NT2/D1 (cell line): ENCODE measurements at regions not wholly inside any gene's neighbourhood (a gene's known extent, or its start where the extent isn't known, plus 50 kb on each side); places are given as distances from the start of the nearest gene placed in this dataset.

Source experiments
- DNase-seq: peaks from one replicate; pipeline ENCODE4 v3.0.0-alpha.2; 2011; ENCODE audit warnings: low read depth, low spot score
- H3K27me3 ChIP-seq: 2 replicates; pipeline ENCODE4 v1.6.0; 2011; ENCODE audit warnings: mild to moderate bottlenecking; ENCODE audit not compliant: insufficient read length, insufficient read depth
- H3K36me3 ChIP-seq: 2 replicates; pipeline ENCODE4 v1.6.1; 2011; ENCODE audit warnings: mild to moderate bottlenecking, low read length, mixed read lengths; ENCODE audit not compliant: insufficient read depth, insufficient read length
- H3K4me1 ChIP-seq: 2 replicates; pipeline ENCODE4 v1.5.1; 2011; ENCODE audit not compliant: insufficient read depth, insufficient read length
- H3K4me3 ChIP-seq: 2 replicates; pipeline ENCODE4 v1.5.1; 2011; ENCODE audit warnings: low read depth; ENCODE audit not compliant: insufficient read length
- H3K9ac ChIP-seq: 2 replicates; pipeline ENCODE4 v1.6.0; 2011; ENCODE audit warnings: low read depth; ENCODE audit not compliant: insufficient read length
- H3K9me3 ChIP-seq: 2 replicates; pipeline ENCODE4 v1.5.1; 2011; ENCODE audit warnings: mild to moderate bottlenecking, low read length; ENCODE audit not compliant: insufficient read depth
- SUZ12 ChIP-seq: IDR thresholded peaks from 2 replicates; pipeline ENCODE4 v1.6.1; 2011; ENCODE audit not compliant: insufficient read length, insufficient read depth; ENCODE audit errors: extremely low read depth
- YY1 ChIP-seq: IDR thresholded peaks from 2 replicates; pipeline ENCODE4 v1.6.1; 2011; ENCODE audit not compliant: insufficient read length, insufficient read depth
- ZNF274 ChIP-seq: IDR thresholded peaks from 2 replicates; pipeline ENCODE4 v1.6.1; 2011; ENCODE audit warnings: mild to moderate bottlenecking, low read depth, low read length

DNA sequence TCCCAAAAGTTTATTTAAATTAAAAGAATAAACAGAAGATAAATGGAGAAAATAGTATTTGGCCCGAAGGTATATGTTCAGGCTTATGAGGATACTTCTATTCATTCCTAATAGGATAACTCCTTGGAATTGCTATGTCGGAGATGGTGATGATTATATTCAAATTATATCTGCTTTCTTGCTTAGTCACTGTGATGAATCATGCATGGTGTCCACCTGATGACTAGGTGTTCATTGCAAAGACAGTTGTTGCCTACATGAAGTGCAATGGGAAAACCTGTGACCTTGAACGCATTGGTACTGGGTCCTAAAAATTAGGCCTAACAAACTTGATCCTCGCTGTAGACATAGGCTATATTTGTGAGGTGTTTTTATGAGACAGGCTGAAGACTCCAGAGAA is 617.3 kb upstream of the ZEB2 start:
- TF ChIP-seq SUZ12 (no peak), YY1 (no peak), ZNF274 (no peak)
- H3K36me3 ChIP-seq = no peaks in the 10 kb centered on the region
- H3K4me1 ChIP-seq = no peaks in the 10 kb centered on the region
- no peak overlapping the region for H3K9ac ChIP-seq
- no peaks in the 10 kb centered on the region for H3K27me3 ChIP-seq
- H3K9me3 ChIP-seq = no peaks in the 10 kb centered on the region
- no peak for DNase-seq
- H3K4me3 ChIP-seq = no peak overlapping the region

DNA sequence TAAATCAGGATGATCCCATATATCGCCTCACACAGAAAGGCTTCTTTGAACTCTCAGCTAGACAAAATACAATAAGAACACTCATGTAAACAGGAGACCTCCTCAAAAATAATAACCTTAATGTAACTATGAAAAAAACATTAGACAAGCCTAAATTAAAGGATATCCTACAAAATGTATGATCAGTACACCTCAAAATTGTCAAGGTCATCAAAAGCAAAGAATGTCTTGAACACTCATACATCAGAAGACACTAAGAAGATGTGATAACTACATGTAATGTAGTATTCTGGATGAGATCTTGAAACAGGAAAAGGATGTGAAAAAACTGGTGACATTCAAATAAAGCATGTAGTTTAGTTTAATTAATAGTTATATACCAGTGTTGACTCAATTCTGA is 616.8 kb upstream of the ZEB2 start:
- Histone ChIP-seq H3K9ac (no peak overlapping the region), H3K9me3 (no peaks in the 10 kb centered on the region), H3K36me3 (no peaks in the 10 kb centered on the region), H3K27me3 (no peaks in the 10 kb centered on the region), H3K4me1 (no peaks in the 10 kb centered on the region), H3K4me3 (no peak overlapping the region)
- no peak for TF ChIP-seq SUZ12
- TF ChIP-seq ZNF274 = no peak
- no peak for TF ChIP-seq YY1
- DNase-seq = no peak

DNA sequence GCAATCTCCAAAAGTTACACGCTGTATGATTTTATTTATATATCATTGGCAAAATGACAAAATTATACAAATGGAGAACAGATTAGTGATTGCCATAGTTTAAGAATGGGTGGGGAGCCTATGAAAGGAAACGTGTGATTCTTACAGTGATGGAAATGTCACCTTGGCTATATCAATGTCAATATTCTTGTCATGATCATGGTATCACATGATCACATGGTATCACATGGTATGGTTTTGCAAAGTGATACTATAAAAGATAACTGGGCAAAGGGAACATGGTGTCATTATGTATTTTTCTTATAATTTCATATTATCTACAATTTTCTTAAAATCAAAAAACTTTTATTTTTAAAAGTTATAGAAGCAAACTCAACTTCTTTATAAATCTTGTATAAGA is 606.2 kb upstream of the ZEB2 start:
- no peaks in the 10 kb centered on the region for H3K36me3 ChIP-seq
- no peaks in the 10 kb centered on the region for H3K4me1 ChIP-seq
- no peaks in the 10 kb centered on the region for H3K9me3 ChIP-seq
- TF ChIP-seq ZNF274 = no peak
- TF ChIP-seq YY1 = no peak
- TF ChIP-seq SUZ12 = no peak
- no peaks in the 10 kb centered on the region for H3K27me3 ChIP-seq
- no peak overlapping the region for H3K9ac ChIP-seq
- DNase-seq = no peak
- H3K4me3 ChIP-seq = no peak overlapping the region

DNA sequence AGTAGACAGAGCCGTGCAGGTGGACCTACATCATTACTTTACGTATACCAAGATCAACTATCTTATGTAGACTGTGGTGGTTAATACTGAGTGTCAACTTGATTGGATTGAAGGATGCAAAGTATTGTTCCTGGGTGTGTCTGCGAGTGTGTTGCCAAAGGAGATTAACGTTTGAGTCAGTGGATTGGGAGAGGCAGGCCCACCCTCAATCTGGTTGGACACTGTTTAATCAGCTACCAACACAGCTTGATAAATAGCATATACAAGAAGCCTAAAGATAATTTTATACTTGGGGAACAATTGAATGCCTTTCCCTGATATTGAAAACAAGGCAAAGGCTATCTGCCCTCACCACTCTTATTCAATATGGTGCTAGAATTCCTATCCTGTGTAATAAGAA is 604.2 kb upstream of the ZEB2 start:
- no peaks in the 10 kb centered on the region for H3K36me3 ChIP-seq
- H3K4me1 ChIP-seq = no peaks in the 10 kb centered on the region
- no peak for DNase-seq
- H3K9ac ChIP-seq = no peak overlapping the region
- no peaks in the 10 kb centered on the region for H3K9me3 ChIP-seq
- H3K27me3 ChIP-seq = no peaks in the 10 kb centered on the region
- TF ChIP-seq ZNF274 = no peak
- no peak for TF ChIP-seq YY1
- TF ChIP-seq SUZ12 = no peak
- H3K4me3 ChIP-seq = no peak overlapping the region

DNA sequence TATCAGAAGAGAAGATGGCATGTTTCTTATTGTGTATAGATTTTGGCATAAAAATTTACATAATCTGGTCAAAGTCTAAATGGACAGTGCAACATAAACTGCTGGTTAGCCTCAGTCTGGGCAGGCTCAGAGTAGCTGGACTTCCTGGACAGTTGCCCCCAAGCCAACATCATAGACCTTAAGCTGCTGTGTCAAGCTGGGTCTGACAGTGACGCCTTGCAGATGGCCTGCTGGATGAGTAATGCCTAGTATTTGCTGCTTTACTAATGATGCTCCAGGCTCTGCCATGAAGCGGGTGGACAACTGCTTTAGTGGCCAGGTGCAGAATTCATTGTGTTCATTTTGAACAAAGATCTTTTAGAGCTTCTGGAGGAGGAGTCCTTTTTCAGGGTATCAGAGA is 603.7 kb upstream of the ZEB2 start:
- H3K4me1 ChIP-seq = no peaks in the 10 kb centered on the region
- H3K36me3 ChIP-seq = no peaks in the 10 kb centered on the region
- no peak for DNase-seq
- H3K4me3 ChIP-seq = no peak overlapping the region
- no peaks in the 10 kb centered on the region for H3K27me3 ChIP-seq
- no peaks in the 10 kb centered on the region for H3K9me3 ChIP-seq
- H3K9ac ChIP-seq = no peak overlapping the region
- TF ChIP-seq YY1 (no peak), SUZ12 (no peak), ZNF274 (no peak)

DNA sequence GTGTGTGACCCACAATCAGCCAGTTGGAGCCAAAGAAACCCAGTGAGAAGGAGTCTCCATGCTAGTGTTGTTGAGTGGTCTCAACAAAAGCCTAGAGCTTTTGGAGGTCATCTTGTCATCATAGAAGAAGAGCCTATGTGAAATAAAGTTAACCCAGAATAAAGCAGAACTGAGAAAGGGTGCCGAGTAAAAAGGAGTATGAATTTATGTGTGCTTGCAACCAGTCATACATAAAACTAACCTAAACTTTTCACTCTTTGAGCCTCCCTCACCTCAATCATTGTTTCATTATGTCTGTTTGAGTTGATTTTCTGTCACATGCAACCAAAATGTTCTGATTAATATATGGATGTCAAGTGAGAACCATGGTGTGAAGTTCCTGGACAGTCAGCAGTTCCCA is 599.3 kb upstream of the ZEB2 start:
- DNase-seq = no peak
- Histone ChIP-seq H3K27me3 (no peaks in the 10 kb centered on the region), H3K4me1 (no peaks in the 10 kb centered on the region), H3K4me3 (no peak overlapping the region), H3K9ac (no peak overlapping the region), H3K36me3 (no peaks in the 10 kb centered on the region), H3K9me3 (no peaks in the 10 kb centered on the region)
- no peak for TF ChIP-seq YY1
- no peak for TF ChIP-seq ZNF274
- TF ChIP-seq SUZ12 = no peak

DNA sequence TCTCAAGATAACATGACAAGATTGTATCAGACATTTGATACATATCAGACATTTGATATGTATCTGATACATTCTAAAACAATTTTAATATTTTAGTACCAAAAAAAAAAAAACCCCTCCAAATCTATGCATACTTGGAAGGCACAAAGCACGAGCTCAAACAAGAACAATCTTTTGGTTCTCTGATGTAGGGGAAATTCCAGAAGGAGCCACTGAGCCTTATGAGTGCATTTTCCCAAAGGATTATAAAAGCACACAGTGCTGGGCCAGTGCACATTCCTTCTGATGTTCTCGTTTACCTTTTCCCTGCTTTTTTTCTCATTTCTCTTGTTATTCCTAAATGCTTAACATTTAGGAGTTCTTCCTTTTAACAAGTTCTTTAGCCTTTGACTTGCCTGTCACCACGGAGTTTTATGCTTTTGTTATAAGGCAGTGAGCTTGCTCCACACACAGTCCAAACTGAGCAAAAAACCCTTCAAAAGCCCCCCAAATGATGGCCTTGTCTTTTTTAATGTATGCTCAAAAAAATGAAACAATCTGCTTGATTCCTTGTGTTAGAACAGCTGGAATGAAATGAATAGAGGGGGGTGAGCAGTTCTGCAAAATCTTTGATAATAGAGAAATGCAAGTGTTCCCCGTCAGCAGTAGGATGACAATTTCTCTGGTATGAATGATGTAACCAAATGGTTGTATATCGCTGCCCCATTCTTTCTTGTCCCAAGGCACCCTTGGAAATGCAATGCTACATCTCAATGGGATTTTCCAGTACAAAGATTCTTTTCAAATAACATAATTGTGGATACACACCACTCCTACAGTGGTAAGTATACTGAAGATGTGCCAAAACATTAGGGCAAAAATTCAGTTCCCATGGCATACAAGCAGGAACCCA is 597.2 kb upstream of the ZEB2 start:
- Histone ChIP-seq H3K9me3 (no peaks in the 10 kb centered on the region), H3K4me1 (no peaks in the 10 kb centered on the region), H3K4me3 (no peak overlapping the region), H3K36me3 (no peaks in the 10 kb centered on the region), H3K9ac (no peak overlapping the region), H3K27me3 (no peaks in the 10 kb centered on the region)
- TF ChIP-seq ZNF274 (no peak), YY1 (no peak), SUZ12 (no peak)
- no peak for DNase-seq
